ENCODE measurements at regions not wholly inside any gene's neighbourhood (a gene's known extent, or its start where the extent isn't known, plus 50 kb on each side); places are given as distances from the start of the nearest gene placed in this dataset.

DNA sequence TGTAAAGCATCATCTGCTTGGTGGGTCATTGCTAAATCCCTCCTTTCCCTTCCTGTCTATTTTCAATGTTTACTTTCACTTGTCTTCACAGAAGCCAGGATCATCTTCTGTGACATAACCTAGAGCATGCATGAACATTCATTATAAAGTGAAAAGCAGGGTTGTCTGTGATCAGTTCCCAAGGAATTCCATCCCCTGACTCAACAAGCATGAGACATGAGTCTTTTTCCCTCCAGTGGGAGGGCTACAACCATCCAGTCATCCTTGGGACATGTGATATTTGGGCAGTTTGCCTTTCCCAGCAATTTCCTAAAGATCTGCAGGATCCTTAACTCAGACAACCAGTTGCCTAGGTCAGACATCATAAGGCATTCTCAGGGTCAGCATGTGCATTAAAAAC lies 166.3 kb upstream of the TMEM196 start:
- no peak overlapping the region for H3K4me3 ChIP-seq (ENCODE audit: low read depth, low read length)
- peak; percentile 84 for DNase-seq (ENCODE audit: low read depth)

GRCh38 chr7:19932549-19933249 lies 159.3 kb upstream of the TMEM196 start:
- no peak overlapping the region for H3K4me3 ChIP-seq (ENCODE audit: low read depth, low read length)
- no peak for TF ChIP-seq CTCF (IDR thresholded peaks at IDR 0.05; ENCODE audit: insufficient read depth, low read length)
- no peak for DNase-seq (ENCODE audit: low read depth)

More for the DNA sequence above, 166.3 kb upstream of the TMEM196 start:
- no peak for TF ChIP-seq CTCF (IDR thresholded peaks at IDR 0.05; ENCODE audit: insufficient read depth, low read length)

DNA sequence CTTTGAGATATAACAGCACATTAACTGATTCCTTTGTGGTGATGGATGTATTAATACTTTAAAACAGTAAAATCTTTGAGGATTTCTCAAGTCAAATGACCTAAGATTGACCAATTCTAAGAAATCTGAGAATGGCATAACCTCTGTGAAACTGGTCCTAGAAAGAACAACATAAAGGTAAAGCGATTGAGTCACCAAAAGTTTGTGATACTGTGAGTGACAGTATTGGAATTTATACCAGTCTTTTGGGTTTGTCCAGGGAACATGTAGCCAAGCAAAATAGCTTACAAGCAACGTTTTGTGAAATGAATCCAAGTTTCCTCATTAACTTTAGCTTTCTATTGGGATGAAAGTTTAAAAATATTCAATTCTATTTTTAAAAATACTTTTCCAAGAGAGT lies 157.4 kb upstream of the TMEM196 start:
- TF ChIP-seq CTCF (IDR thresholded peaks at IDR 0.05; ENCODE audit: insufficient read depth, low read length), result no peak
- H3K4me3 ChIP-seq (ENCODE audit: low read depth, low read length), result no peak overlapping the region
- peak; percentile 37 for DNase-seq (ENCODE audit: low read depth)

- no peak for TF ChIP-seq CTCF (IDR thresholded peaks at IDR 0.05; ENCODE audit: insufficient read depth, low read length)
- DNase-seq (ENCODE audit: low read depth), result no peak
These were observed 156.6 kb upstream of the TMEM196 start for GRCh38 chr7:19930051-19930450.

DNA sequence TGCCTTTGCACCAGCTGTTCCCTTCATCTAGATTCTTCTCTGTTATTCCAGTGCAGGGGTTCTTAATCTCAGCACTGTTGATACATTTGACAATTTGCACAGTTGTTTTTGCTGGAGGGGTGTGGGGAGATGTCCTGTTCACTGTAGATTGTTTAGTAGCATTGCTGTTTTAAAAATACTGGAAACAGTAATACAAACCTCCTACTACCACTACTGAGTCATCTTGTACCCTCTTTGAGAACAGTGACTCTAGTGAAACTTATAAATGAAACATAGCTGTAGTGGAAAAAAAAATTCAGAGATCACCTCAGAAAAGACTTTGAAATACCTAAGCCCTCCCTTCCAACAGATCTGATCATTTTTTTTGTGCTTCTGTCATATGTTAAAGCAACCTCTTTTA lies 154.8 kb upstream of the TMEM196 start:
- H3K4me3 ChIP-seq (ENCODE audit: low read depth, low read length), result no peak overlapping the region
- no peak for DNase-seq (ENCODE audit: low read depth)
- TF ChIP-seq CTCF (IDR thresholded peaks at IDR 0.05; ENCODE audit: insufficient read depth, low read length), result no peak

More at GRCh38 chr7:19930051-19930450, 156.6 kb upstream of the TMEM196 start:
- no peak overlapping the region for H3K4me3 ChIP-seq (ENCODE audit: low read depth, low read length)

- no peak for DNase-seq (ENCODE audit: low read depth)
- no peak for TF ChIP-seq CTCF (IDR thresholded peaks at IDR 0.05; ENCODE audit: insufficient read depth, low read length)
- H3K4me3 ChIP-seq (ENCODE audit: low read depth, low read length), result no peak overlapping the region
These were observed 147.3 kb upstream of the TMEM196 start for GRCh38 chr7:19920705-19921104.

DNA sequence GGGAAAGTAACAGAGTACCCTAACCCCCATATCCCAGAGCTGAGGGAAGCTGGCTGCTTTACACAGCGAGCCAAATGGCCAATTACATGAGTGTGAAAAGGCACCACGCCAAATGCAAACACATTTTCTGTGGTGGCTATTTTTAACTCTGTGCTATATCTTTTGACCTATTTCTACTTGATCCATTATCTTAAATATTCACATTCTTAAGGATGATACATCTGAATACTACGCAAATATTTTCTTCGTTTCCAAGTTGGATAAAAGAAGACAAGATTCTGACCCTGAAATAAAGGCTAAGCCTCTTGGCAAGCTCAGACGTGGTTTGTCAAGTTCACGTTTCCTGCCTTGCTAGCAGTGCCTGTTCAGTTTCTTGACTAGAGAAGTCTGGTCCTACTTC lies 146.7 kb upstream of the TMEM196 start:
- DNase-seq (ENCODE audit: low read depth), result peak; percentile 89
- no peak overlapping the region for H3K4me3 ChIP-seq (ENCODE audit: low read depth, low read length)
- no peak for TF ChIP-seq CTCF (IDR thresholded peaks at IDR 0.05; ENCODE audit: insufficient read depth, low read length)

All from fibroblast of the aortic adventitia (primary cell).